OCI-LY7 (cell line): ENCODE measurements at regions not wholly inside any gene's neighbourhood (a gene's known extent, or its start where the extent isn't known, plus 50 kb on each side); places are given as distances from the start of the nearest gene placed in this dataset.
A peak's percentile ranks its signal among the peaks of the same experiment; 100 is the strongest.
"Not testable (repeated sequence)": the region's sequence is repeated elsewhere in the genome, so short reads cannot be mapped to it uniquely, and the experiment has no call there.

Experiments used
- BruUV-seq: library from RNA; stranded (reverse); fragments of 400-500 nt; replicated peaks from 2 replicates; lab custom pipeline; 2021; lab: Mats Ljungman, UMichigan
- CTCF ChIA-PET: fragments of 300-600 bp; sonication (Branson Sonifier 250); formaldehyde crosslinking; loops from one replicate; lab custom pipeline; 2022; ENCODE audit warnings: antibody characterized with exemption; ENCODE audit not compliant: unreplicated experiment; lab: Charles Lee
- POLR2A ChIA-PET: fragments of 300-600 bp; sonication (Branson Sonifier 250); formaldehyde crosslinking; loops from one replicate; lab custom pipeline; 2022; ENCODE audit warnings: antibody characterized with exemption; lab: Charles Lee
- DNase-seq: peaks from one replicate; pipeline ENCODE4 v3.0.0-alpha.2; 2015; ENCODE audit warnings: low spot score
- H2AFZ ChIP-seq: fragments of 200-600 bp; sonication (generic), shearing (Covaris generic); 2 replicates; pipeline ENCODE4 v1.6.1; 2014; ENCODE audit warnings: mild to moderate bottlenecking, antibody characterized with exemption, low read length, moderate library complexity
- H3K27ac ChIP-seq: fragments of 200-600 bp; sonication (generic); 2 replicates; pipeline ENCODE4 v1.5.1; 2014; ENCODE audit warnings: mixed run types, low read depth, mild to moderate bottlenecking, moderate library complexity, low read length, inconsistent platforms; ENCODE audit not compliant: poor library complexity, severe bottlenecking
- H3K36me3 ChIP-seq: fragments of 200-600 bp; sonication (generic); 2 replicates; pipeline ENCODE4 v1.6.1; 2014; ENCODE audit warnings: mild to moderate bottlenecking, antibody characterized with exemption, low read length, moderate library complexity, mixed read lengths; ENCODE audit not compliant: insufficient read depth
- H3K4me1 ChIP-seq: fragments of 200-600 bp; sonication (generic); 2 replicates; pipeline ENCODE4 v1.5.1; 2014; ENCODE audit warnings: mild to moderate bottlenecking, low read length; ENCODE audit not compliant: insufficient read depth, poor library complexity, severe bottlenecking
- H3K4me2 ChIP-seq: fragments of 200-600 bp; sonication (generic); 2 replicates; pipeline ENCODE4 v1.6.1; 2014; ENCODE audit warnings: mild to moderate bottlenecking, low read length
- H3K4me3 ChIP-seq: fragments of 200-600 bp; sonication (generic); 2 replicates; pipeline ENCODE4 v1.5.1; 2014; ENCODE audit warnings: mild to moderate bottlenecking, low read depth, low read length; ENCODE audit not compliant: poor library complexity, severe bottlenecking
- H3K79me2 ChIP-seq: fragments of 200-600 bp; sonication (generic); 2 replicates; pipeline ENCODE4 v1.6.1; 2016; ENCODE audit warnings: low read depth, mild to moderate bottlenecking, low read length, moderate library complexity, mixed read lengths; ENCODE audit not compliant: insufficient read depth
- H3K9me2 ChIP-seq: fragments of 200-600 bp; sonication (generic); 2 replicates; pipeline ENCODE4 v1.6.1; 2016; ENCODE audit warnings: mild to moderate bottlenecking, low read length, mixed read lengths; ENCODE audit not compliant: insufficient read depth
- H3K9me3 ChIP-seq: fragments of 200-600 bp; sonication (generic); 2 replicates; pipeline ENCODE4 v1.6.1; 2014; ENCODE audit warnings: mild to moderate bottlenecking, mixed run types, low read length, mixed read lengths
- H4K20me1 ChIP-seq: fragments of 200-600 bp; sonication (generic); 2 replicates; pipeline ENCODE4 v1.6.1; 2014; ENCODE audit warnings: mild to moderate bottlenecking, antibody characterized with exemption, low read length, moderate library complexity, mixed read lengths; ENCODE audit not compliant: insufficient read depth
- CTCF ChIP-seq: fragments of 200-600 bp; sonication (generic); conservative IDR thresholded peaks from 2 replicates; pipeline ENCODE4 v1.5.1; 2014; ENCODE audit warnings: mild to moderate bottlenecking, antibody characterized with exemption, low read length, moderate library complexity, mixed read lengths
- EZH2phosphoT487 ChIP-seq: fragments of 200-600 bp; sonication (generic); IDR thresholded peaks from 2 replicates; pipeline ENCODE4 v1.6.1; 2018; ENCODE audit warnings: low read depth, borderline replicate concordance, mild to moderate bottlenecking, mixed run types, antibody characterized with exemption, low read length, moderate library complexity, mixed read lengths
- intact Hi-C: fragments of 100-400 bp; cut with micrococcal nuclease; formaldehyde crosslinking; loops from one replicate; pipeline ENCODE4 v1.10.0; 2022; ENCODE audit not compliant: unreplicated experiment

- no peaks in the 10 kb centered on the region for H4K20me1 ChIP-seq
- ChIA-PET POLR2A (interaction anchor here (0.8 to 1.3 kb wide), 2 partner anchors 477 to 507 kb away, joined by 3 read pairs; partner anchors contain the start of gene CITED2), CTCF (no interaction called here)
- DNase-seq: peak; percentile 23
- TF ChIP-seq EZH2phosphoT487: no peak
- TF ChIP-seq CTCF: peak; percentile 78
- no peaks in the 10 kb centered on the region for H3K9me2 ChIP-seq
- no TSS peak for BruUV-seq
- no peak overlapping the region for H2AFZ ChIP-seq
- H3K79me2 ChIP-seq: no peaks in the 10 kb centered on the region
- intact Hi-C loops: loop anchor here (5.0 to 10.0 kb wide), 2 partner anchors 1043 to 1681 kb away; no protein-coding TSS in a partner anchor
- H3K36me3 ChIP-seq: no peaks in the 10 kb centered on the region
- no peak overlapping the region for H3K27ac ChIP-seq
- H3K4me1 ChIP-seq: no peaks in the 10 kb centered on the region
- no peak overlapping the region for H3K4me2 ChIP-seq
- H3K4me3 ChIP-seq: no peak overlapping the region
- H3K9me3 ChIP-seq: no peaks in the 10 kb centered on the region
Observed at GRCh38 chr6:139881728-139882211, 507.3 kb upstream of the CITED2 start.

DNA sequence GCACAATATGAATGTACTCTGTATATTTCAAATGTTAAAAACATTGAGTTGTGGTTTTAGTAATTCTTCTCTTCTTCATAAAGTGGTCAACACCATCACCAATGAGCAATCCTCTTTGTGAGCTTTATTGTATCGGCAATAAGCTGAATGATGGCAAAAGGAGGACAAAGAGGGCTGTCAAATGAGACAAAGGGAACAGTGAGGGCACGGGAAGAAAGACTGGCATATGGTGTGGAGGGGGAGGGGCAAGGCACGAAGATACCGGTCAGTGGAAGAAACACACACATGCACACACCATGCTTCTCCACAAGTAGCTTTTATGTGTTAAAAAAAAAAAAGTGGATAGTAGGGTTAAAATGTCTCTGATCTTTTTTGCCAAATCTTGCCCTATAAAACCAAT, 506.8 kb upstream of the CITED2 start:
- Histone ChIP-seq H3K4me3 (no peak overlapping the region), H3K9me2 (no peaks in the 10 kb centered on the region), H3K79me2 (no peaks in the 10 kb centered on the region), H4K20me1 (no peaks in the 10 kb centered on the region), H3K4me1 (no peaks in the 10 kb centered on the region), H3K9me3 (no peaks in the 10 kb centered on the region), H3K4me2 (no peak overlapping the region), H2AFZ (no peak overlapping the region), H3K27ac (no peak overlapping the region), H3K36me3 (no peaks in the 10 kb centered on the region)
- no peak for DNase-seq
- intact Hi-C loops: loop anchor here (5.0 to 10.0 kb wide), 2 partner anchors 1044 to 1681 kb away; no protein-coding TSS in a partner anchor
- CTCF ChIA-PET: no interaction called here
- POLR2A ChIA-PET: interaction anchor here (0.8 to 1.3 kb wide), 2 partner anchors 477 to 506 kb away, joined by 3 read pairs; partner anchors contain the start of gene CITED2
- no TSS peak for BruUV-seq
- TF ChIP-seq EZH2phosphoT487: no peak
- no peak for TF ChIP-seq CTCF

DNA sequence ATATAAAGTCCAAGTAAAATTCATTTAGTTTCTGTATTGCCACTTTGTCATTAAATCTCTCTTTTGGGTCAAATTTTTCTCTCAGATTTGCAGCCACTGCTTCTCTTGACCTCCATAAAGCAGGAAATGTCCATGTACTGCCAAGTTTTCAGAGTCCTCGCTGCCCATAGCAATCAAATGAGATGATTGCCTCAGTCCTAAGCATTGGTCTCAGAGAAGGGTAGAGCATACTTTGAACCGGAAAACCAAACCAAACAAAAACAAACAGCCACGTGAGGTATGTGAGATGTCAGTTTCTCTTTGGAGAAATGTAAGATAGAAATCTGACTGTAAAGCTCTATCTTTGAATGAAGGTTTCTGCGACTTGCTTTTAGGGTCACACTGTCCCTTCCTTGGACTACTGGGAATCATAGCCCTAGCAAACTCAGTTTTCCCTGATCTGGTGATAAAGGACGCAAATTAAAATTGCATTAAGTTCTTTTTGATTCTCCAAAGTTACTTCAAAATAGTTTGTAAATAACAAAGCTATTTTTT, 505.4 kb upstream of the CITED2 start:
- ChIA-PET CTCF (no interaction called here), POLR2A (interaction anchor here (0.6 kb wide), 1 partner anchor 452 kb away, joined by 3 read pairs; no protein-coding TSS in a partner anchor)
- intact Hi-C loops: loop anchor here (5.0 to 10.0 kb wide), 2 partner anchors 1045 to 1682 kb away; no protein-coding TSS in a partner anchor
- no peak for TF ChIP-seq CTCF
- no peak for TF ChIP-seq EZH2phosphoT487
- BruUV-seq: no TSS peak
- Histone ChIP-seq H3K4me2 (no peak overlapping the region), H3K4me1 (no peaks in the 10 kb centered on the region), H3K27ac (no peak overlapping the region), H4K20me1 (no peaks in the 10 kb centered on the region), H2AFZ (no peak overlapping the region), H3K9me3 (no peaks in the 10 kb centered on the region), H3K4me3 (no peak overlapping the region), H3K9me2 (no peaks in the 10 kb centered on the region), H3K36me3 (no peaks in the 10 kb centered on the region), H3K79me2 (no peaks in the 10 kb centered on the region)
- no peak for DNase-seq

DNA sequence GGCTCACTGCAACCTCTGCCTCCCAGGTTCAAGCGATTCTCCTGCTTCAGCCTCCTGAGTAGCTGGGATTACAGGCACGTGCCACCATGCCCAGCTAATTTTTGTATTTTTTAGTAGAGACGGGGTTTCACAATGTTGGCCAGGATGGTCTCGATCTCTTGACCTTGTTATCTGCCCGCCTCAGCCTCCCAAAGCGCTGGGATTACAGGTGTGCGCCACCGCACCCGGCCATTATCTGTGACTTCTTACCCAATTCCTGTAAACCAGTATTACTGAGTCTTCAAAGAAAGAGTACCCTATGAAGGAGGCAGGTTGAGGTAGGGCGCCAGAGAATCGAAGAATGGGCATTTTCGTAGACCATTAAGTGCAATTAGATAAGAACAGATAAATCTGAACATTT, 504.8 kb upstream of the CITED2 start:
- BruUV-seq, CTCF ChIA-PET: not testable (repeated sequence)

More for the DNA sequence above, 504.8 kb upstream of the CITED2 start:
- H3K27ac ChIP-seq, H3K9me3 ChIP-seq, H3K79me2 ChIP-seq, H4K20me1 ChIP-seq, DNase-seq, H3K4me1 ChIP-seq, H3K4me2 ChIP-seq, H3K4me3 ChIP-seq, intact Hi-C loops, H2AFZ ChIP-seq, H3K9me2 ChIP-seq, H3K36me3 ChIP-seq, POLR2A ChIA-PET: not testable (repeated sequence)
